Naive thymus-derived CD8-positive, alpha-beta T cell (primary cell): ENCODE measurements at regions not wholly inside any gene's neighbourhood (a gene's known extent, or its start where the extent isn't known, plus 50 kb on each side); places are given as distances from the start of the nearest gene placed in this dataset.

Source experiments
- ATAC-seq, 2 donors: fragments of 150-1000 bp; cut with Tn5 transposase in 1 of 2; sonication (Bioruptor Pico), chemical (Tn5 transposase) in 1 of 2; 1 replicate in 1 of 2; 2 replicates in 1 of 2; pipeline ENCODE4 v1.10.0; 2021; ENCODE audit warnings: mild to moderate bottlenecking in 2 of 2, moderate library complexity in 2 of 2
- POLR2A ChIA-PET: fragments of 350-600 bp; sonication (Branson Sonifier 250); formaldehyde crosslinking; loops from one replicate; lab custom pipeline; 2021; ENCODE audit warnings: antibody characterized with exemption; lab: Charles Lee
- DNase-seq, 10 donors: peaks; one replicate each; pipeline versions ENCODE4 v3.0.0 to v3.0.0-alpha.2; 2020 to 2022
- H3K27ac Mint-ChIP-seq, 10 donors: one replicate each; pipeline ENCODE4 v1.8.0; 2020 to 2022; ENCODE audit warnings: mild to moderate bottlenecking in 10 of 10, mixed read lengths in 10 of 10, moderate library complexity in 4 of 10, inconsistent platforms in 1 of 10
- H3K27me3 Mint-ChIP-seq, 5 donors: one replicate each; pipeline ENCODE4 v1.8.0; 2021 to 2022; ENCODE audit warnings: mixed read lengths in 5 of 5
- H3K36me3 Mint-ChIP-seq, 3 donors: one replicate each; pipeline ENCODE4 v1.8.0; 2020 to 2022; ENCODE audit warnings: mixed read lengths in 3 of 3, mild to moderate bottlenecking in 2 of 3, inconsistent platforms in 1 of 3
- H3K4me1 Mint-ChIP-seq, 4 donors: one replicate each; pipeline ENCODE4 v1.8.0; 2021 to 2022; ENCODE audit warnings: mixed read lengths in 4 of 4
- H3K4me3 Mint-ChIP-seq, 10 donors: one replicate each; pipeline ENCODE4 v1.8.0; 2020 to 2022; ENCODE audit warnings: mild to moderate bottlenecking in 10 of 10, mixed read lengths in 10 of 10, moderate library complexity in 6 of 10, inconsistent platforms in 1 of 10
- H3K9me3 Mint-ChIP-seq, 9 donors: one replicate each; pipeline ENCODE4 v1.8.0; 2020 to 2022; ENCODE audit warnings: mixed read lengths in 9 of 9, mild to moderate bottlenecking in 3 of 9, inconsistent platforms in 1 of 9, moderate library complexity in 1 of 9

- peaks cover 0 to 6% (median 0%) of the 10 kb centered on the region in 3 donors for H3K36me3 Mint-ChIP-seq
- no peaks in the 10 kb centered on the region for H3K4me1 Mint-ChIP-seq
- no peak overlapping the region for H3K27ac Mint-ChIP-seq
- no peak for DNase-seq
- no peak overlapping the region for H3K4me3 Mint-ChIP-seq
- peaks cover 0 to 10% (median 0%) of the 10 kb centered on the region in 5 donors for H3K27me3 Mint-ChIP-seq
- POLR2A ChIA-PET: interaction anchor here (0.6 kb wide), 1 partner anchor 293 kb away, joined by 3 read pairs; no protein-coding TSS in a partner anchor
- H3K9me3 Mint-ChIP-seq: peaks cover 0 to 10% (median 0%) of the 10 kb centered on the region in 9 donors
- no peak for ATAC-seq
These were observed 235.6 kb downstream of the SPRY2 start for GRCh38 chr13:80105350-80105749.

DNA sequence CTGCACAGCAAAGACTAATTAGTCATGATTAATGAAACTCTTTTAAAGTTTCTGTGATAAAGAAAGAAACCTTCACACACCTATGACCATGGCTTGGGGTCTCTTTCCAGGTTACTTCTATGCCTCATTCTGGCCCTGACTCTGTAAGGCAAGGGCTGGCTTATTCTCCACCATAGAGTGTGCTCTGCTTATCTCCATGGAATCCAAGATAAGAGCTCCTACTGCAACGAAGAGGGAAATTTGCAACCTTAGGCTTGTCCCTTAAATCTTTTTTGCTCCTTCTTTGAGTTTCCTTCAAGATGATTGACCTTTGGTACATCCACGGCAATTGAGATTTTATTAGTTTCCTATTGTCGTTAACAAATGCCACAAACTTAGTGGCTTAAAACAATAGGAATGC, 239.9 kb downstream of the SPRY2 start:
- no peak for ATAC-seq
- POLR2A ChIA-PET: no interaction called here
- Mint-ChIP-seq H3K36me3 (no peaks in the 10 kb centered on the region), H3K4me1 (no peaks in the 10 kb centered on the region), H3K27me3 (peaks cover 0 to 2% (median under 1%) of the 10 kb centered on the region in 5 donors), H3K4me3 (no peak overlapping the region), H3K27ac (no peak overlapping the region), H3K9me3 (peaks cover 0 to 3% (median 0%) of the 10 kb centered on the region in 9 donors)
- no peak for DNase-seq

- no peak overlapping the region for H3K4me3 Mint-ChIP-seq
- H3K27ac Mint-ChIP-seq: no peak overlapping the region
- H3K36me3 Mint-ChIP-seq: no peaks in the 10 kb centered on the region
- no peaks in the 10 kb centered on the region for H3K4me1 Mint-ChIP-seq
- H3K27me3 Mint-ChIP-seq: peaks cover 0 to 2% (median 0%) of the 10 kb centered on the region in 5 donors
- DNase-seq: no peak
- POLR2A ChIA-PET: no interaction called here
- no peak for ATAC-seq
- peaks cover 0 to 1% (median 0%) of the 10 kb centered on the region in 9 donors for H3K9me3 Mint-ChIP-seq
These were observed 240.3 kb downstream of the SPRY2 start for GRCh38 chr13:80100636-80101035.

DNA sequence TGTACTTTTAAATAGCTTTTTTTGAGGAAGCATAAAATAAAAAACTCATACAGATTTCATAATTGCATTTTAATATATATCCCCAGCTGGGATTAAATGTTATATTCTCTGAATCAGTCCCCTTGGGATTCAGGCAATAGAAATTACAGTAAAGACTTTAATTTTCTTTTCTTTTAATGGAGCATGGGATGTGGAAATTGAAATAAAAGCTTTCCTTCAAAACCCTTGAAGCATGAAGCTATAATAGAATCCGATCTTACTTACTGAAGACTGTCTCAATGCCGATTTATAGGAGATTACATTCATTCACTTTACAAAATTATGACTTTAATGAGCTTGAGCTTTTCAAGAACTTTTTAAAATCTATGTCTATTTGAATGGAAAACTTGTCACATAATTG, 243.4 kb downstream of the SPRY2 start:
- no peaks in the 10 kb centered on the region for H3K4me1 Mint-ChIP-seq
- POLR2A ChIA-PET: interaction anchor here (0.6 kb wide), 1 partner anchor 12 kb away, joined by 4 read pairs; no protein-coding TSS in a partner anchor
- H3K27ac Mint-ChIP-seq: no peak overlapping the region
- peaks cover 0 to 7% (median 0%) of the 10 kb centered on the region in 9 donors for H3K9me3 Mint-ChIP-seq
- DNase-seq: no peak
- H3K4me3 Mint-ChIP-seq: no peak overlapping the region
- no peak for ATAC-seq
- H3K27me3 Mint-ChIP-seq: peaks cover 0 to 5% (median 3%) of the 10 kb centered on the region in 5 donors
- no peaks in the 10 kb centered on the region for H3K36me3 Mint-ChIP-seq

DNA sequence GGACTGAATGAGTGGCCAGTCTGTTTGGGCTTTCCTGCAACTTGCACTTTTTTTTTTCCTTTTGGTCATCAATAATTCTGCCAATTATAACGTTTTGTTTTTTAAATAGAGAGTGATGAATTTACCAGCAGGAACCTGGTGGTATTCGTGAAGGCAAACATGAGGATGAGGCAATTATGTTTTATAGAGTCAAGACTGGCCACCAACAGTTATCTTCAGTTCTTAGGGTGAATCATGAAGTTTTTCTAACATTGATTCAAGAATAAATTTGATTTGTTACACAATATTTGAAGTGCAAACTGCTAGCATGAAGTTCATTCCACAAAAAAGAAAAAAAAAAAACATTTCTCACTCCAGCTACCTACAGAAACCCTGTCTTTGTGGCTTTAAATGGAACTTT, 244.5 kb downstream of the SPRY2 start:
- no peak overlapping the region for H3K27ac Mint-ChIP-seq
- H3K36me3 Mint-ChIP-seq: no peaks in the 10 kb centered on the region
- DNase-seq (no peak), ATAC-seq (no peak)
- peaks cover 0 to 9% (median 3%) of the 10 kb centered on the region in 5 donors for H3K27me3 Mint-ChIP-seq
- no peaks in the 10 kb centered on the region for H3K4me1 Mint-ChIP-seq
- no peak overlapping the region for H3K4me3 Mint-ChIP-seq
- peaks cover 0 to 7% (median 0%) of the 10 kb centered on the region in 9 donors for H3K9me3 Mint-ChIP-seq
- POLR2A ChIA-PET: no interaction called here

DNA sequence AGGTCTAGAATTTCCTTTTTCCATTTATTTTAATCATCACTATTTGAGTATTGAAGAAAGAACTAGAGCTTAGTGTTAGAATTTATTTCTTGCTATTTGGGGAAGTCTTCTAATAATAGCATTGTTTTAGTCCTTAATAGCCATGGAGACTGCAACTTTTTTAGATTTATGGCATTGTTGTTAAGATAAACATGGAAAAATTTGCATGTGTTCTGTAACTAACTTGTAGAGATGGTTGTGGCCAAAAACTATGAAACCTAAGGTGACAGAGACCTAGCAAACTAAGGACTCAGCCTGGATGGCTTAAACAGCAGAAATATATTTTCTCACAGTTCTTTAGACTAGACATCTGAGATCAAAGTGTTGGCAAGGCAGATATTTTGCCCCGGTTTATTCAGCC, 246.4 kb downstream of the SPRY2 start:
- H3K4me1 Mint-ChIP-seq: no peaks in the 10 kb centered on the region
- no peak overlapping the region for H3K27ac Mint-ChIP-seq
- POLR2A ChIA-PET: no interaction called here
- ATAC-seq (no peak), DNase-seq (no peak)
- H3K4me3 Mint-ChIP-seq: no peak overlapping the region
- peaks cover 0 to 9% (median 3%) of the 10 kb centered on the region in 5 donors for H3K27me3 Mint-ChIP-seq
- H3K9me3 Mint-ChIP-seq: peaks cover 0 to 7% (median 0%) of the 10 kb centered on the region in 9 donors
- no peaks in the 10 kb centered on the region for H3K36me3 Mint-ChIP-seq

GRCh38 chr13:80093888-80094287, 247.0 kb downstream of the SPRY2 start:
- H3K27ac Mint-ChIP-seq: no peak overlapping the region
- DNase-seq: no peak
- H3K36me3 Mint-ChIP-seq: no peaks in the 10 kb centered on the region
- H3K4me3 Mint-ChIP-seq: no peak overlapping the region
- POLR2A ChIA-PET: no interaction called here
- peaks cover 0 to 7% (median 0%) of the 10 kb centered on the region in 9 donors for H3K9me3 Mint-ChIP-seq
- H3K4me1 Mint-ChIP-seq: no peaks in the 10 kb centered on the region
- no peak for ATAC-seq
- H3K27me3 Mint-ChIP-seq: peaks cover 0 to 9% (median 3%) of the 10 kb centered on the region in 5 donors

- H3K4me1 Mint-ChIP-seq: no peaks in the 10 kb centered on the region
- DNase-seq: no peak
- no peak overlapping the region for H3K27ac Mint-ChIP-seq
- no peak overlapping the region for H3K4me3 Mint-ChIP-seq
- peaks cover 0 to 8% (median 0%) of the 10 kb centered on the region in 9 donors for H3K9me3 Mint-ChIP-seq
- no peak for ATAC-seq
- no peaks in the 10 kb centered on the region for H3K27me3 Mint-ChIP-seq
- POLR2A ChIA-PET: no interaction called here
- H3K36me3 Mint-ChIP-seq: no peaks in the 10 kb centered on the region
These were observed 254.6 kb downstream of the SPRY2 start for GRCh38 chr13:80086304-80086721.

DNA sequence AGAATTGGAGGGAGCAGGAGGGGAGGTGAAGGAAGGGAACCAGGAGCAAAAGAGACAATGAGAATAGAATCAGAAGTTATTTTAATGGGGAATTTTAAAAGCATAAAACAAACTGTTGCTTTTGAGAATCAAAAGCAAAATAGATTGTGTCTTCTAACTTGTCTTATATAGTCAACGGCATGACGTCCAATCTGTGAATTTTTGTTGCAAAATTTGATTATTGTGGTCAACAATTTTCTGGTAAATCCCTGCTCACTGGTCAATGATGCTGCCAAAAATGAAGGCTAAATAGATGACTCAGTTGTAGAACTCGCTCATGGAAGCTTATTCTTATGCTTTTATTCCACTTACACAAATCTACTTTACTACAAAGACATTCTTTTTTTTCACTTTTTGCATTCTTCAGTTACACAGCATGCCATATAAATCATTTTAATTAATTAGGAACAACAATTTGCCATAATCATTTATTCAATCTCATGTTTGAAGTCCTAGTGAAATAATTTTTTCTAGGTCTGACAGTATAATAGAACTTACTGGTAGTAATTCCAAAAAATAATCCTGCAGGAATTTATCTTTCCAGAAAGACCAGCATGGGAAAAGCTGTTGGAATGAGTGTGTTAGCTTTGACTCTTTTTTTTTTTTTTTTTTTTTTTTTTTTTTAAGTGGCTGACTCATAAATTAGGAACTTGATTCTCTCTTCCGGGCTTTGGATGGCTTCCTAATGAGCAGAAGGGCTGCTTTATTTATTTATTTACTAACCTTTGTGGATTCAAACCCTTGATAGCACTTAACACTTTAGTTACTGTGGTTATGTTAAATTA, 256.9 kb downstream of the SPRY2 start:
- Mint-ChIP-seq H3K36me3 (no peaks in the 10 kb centered on the region), H3K27ac (no peak overlapping the region), H3K4me3 (no peak overlapping the region), H3K27me3 (no peaks in the 10 kb centered on the region), H3K4me1 (no peaks in the 10 kb centered on the region), H3K9me3 (peaks cover 0 to 8% (median 0%) of the 10 kb centered on the region in 9 donors)
- POLR2A ChIA-PET: no interaction called here
- ATAC-seq: no peak
- DNase-seq: no peak

GRCh38 chr13:80083081-80083852, 257.7 kb downstream of the SPRY2 start:
- POLR2A ChIA-PET: no interaction called here

GRCh38 chr13:80082396-80083080, 258.4 kb downstream of the SPRY2 start:
- no peak overlapping the region for H3K4me3 Mint-ChIP-seq
- H3K9me3 Mint-ChIP-seq: peaks cover 0 to 9% (median 0%) of the 10 kb centered on the region in 9 donors
- H3K27ac Mint-ChIP-seq: no peak overlapping the region
- no peaks in the 10 kb centered on the region for H3K27me3 Mint-ChIP-seq
- H3K4me1 Mint-ChIP-seq: no peaks in the 10 kb centered on the region
- POLR2A ChIA-PET: no interaction called here
- DNase-seq (no peak), ATAC-seq (no peak)
- H3K36me3 Mint-ChIP-seq: no peaks in the 10 kb centered on the region

More at GRCh38 chr13:80083081-80083852, 257.7 kb downstream of the SPRY2 start:
- peaks cover 0 to 8% (median 0%) of the 10 kb centered on the region in 9 donors for H3K9me3 Mint-ChIP-seq
- no peaks in the 10 kb centered on the region for H3K27me3 Mint-ChIP-seq
- H3K36me3 Mint-ChIP-seq: no peaks in the 10 kb centered on the region
- DNase-seq (no peak), ATAC-seq (no peak)
- H3K4me1 Mint-ChIP-seq: no peaks in the 10 kb centered on the region
- no peak overlapping the region for H3K4me3 Mint-ChIP-seq
- no peak overlapping the region for H3K27ac Mint-ChIP-seq

- Mint-ChIP-seq H3K36me3 (no peaks in the 10 kb centered on the region), H3K4me1 (no peaks in the 10 kb centered on the region), H3K27me3 (peaks cover 0 to 9% (median 0%) of the 10 kb centered on the region in 5 donors), H3K27ac (no peak overlapping the region), H3K9me3 (peaks cover 0 to 7% (median 0%) of the 10 kb centered on the region in 9 donors), H3K4me3 (no peak overlapping the region)
- ATAC-seq (no peak), DNase-seq (no peak)
- POLR2A ChIA-PET: no interaction called here
These were observed 266.1 kb downstream of the SPRY2 start for GRCh38 chr13:80074811-80075210.
